Gastrocnemius medialis (tissue), 4 donors: ENCODE measurements at regions not wholly inside any gene's neighbourhood (a gene's known extent, or its start where the extent isn't known, plus 50 kb on each side); places are given as distances from the start of the nearest gene placed in this dataset.

Experiments
- ATAC-seq, 2 donors: fragments of 150-250 bp; one replicate each; pipeline ENCODE4 v1.9.1; 2016
- DNase-seq, 2 donors: peaks; one replicate each; pipeline ENCODE4 v3.0.0-alpha.2; 2019
- H3K27ac ChIP-seq, 4 donors: fragments of 200-600 bp; sonication (generic); 1 replicate in 1 of 4; 2 replicates in 3 of 4; pipeline ENCODE4 v1.5.1; 2016 to 2018; ENCODE audit warnings: mild to moderate bottlenecking in 2 of 4, moderate library complexity in 1 of 4
- H3K27me3 ChIP-seq, 3 donors: fragments of 200-600 bp; sonication (generic) in 2 of 3; 1 replicate in 1 of 3; 2 replicates in 2 of 3; pipeline versions ENCODE4 v1.5.1 to v1.6.0; 2016 to 2019; ENCODE audit warnings: mild to moderate bottlenecking in 1 of 3, moderate library complexity in 1 of 3
- H3K36me3 ChIP-seq, 2 donors: fragments of 200-600 bp; sonication (generic) in 1 of 2; one replicate each; pipeline ENCODE4 v1.5.1; 2017 to 2018
- H3K4me1 ChIP-seq, 2 donors: fragments of 200-600 bp; sonication (generic) in 1 of 2; one replicate each; pipeline ENCODE4 v1.5.1; 2016 to 2017; ENCODE audit warnings: mild to moderate bottlenecking in 2 of 2
- H3K4me3 ChIP-seq, 4 donors: fragments of 200-600 bp; sonication (generic) in 3 of 4; 1 replicate in 1 of 4; 2 replicates in 3 of 4; pipeline ENCODE4 v1.5.1; 2016 to 2019; ENCODE audit warnings: mild to moderate bottlenecking in 2 of 4
- H3K9me3 ChIP-seq, 3 donors: fragments of 200-600 bp; sonication (generic) in 2 of 3; 1 replicate in 1 of 3; 2 replicates in 2 of 3; pipeline ENCODE4 v1.5.1; 2016 to 2019
- CTCF ChIP-seq, 5 experiments: fragments of 450-650 bp in 3 of 5; fragments of 200-600 bp in 2 of 5; sonication (generic) in 2 of 5; IDR thresholded peaks in 4 of 5; conservative IDR thresholded peaks in 1 of 5; 1 replicate in 4 of 5; 2 replicates in 1 of 5; pipeline ENCODE4 v1.5.1; 2016 to 2019; ENCODE audit warnings: antibody characterized with exemption in 5 of 5, mild to moderate bottlenecking in 3 of 5, moderate library complexity in 3 of 5
- POLR2A ChIP-seq, 2 donors: fragments of 450-650 bp; IDR thresholded peaks; one replicate each; pipeline ENCODE4 v1.6.1; 2017; ENCODE audit warnings: antibody characterized with exemption in 2 of 2, mild to moderate bottlenecking in 2 of 2, moderate library complexity in 2 of 2
- in situ Hi-C, 4 donors: fragments of 200-750 bp; cut with MboI; loops; one replicate each; pipeline versions ENCODE4 v1.15.0 to v1.8.0; 2017; ENCODE audit warnings: low sequenced_read_pairs in 4 of 4
- intact Hi-C: fragments of 100-400 bp; cut with DNase I; formaldehyde crosslinking; loops from one replicate; pipeline ENCODE4 v1.15.1; 2023; ENCODE audit warnings: low total_unique reads

DNA sequence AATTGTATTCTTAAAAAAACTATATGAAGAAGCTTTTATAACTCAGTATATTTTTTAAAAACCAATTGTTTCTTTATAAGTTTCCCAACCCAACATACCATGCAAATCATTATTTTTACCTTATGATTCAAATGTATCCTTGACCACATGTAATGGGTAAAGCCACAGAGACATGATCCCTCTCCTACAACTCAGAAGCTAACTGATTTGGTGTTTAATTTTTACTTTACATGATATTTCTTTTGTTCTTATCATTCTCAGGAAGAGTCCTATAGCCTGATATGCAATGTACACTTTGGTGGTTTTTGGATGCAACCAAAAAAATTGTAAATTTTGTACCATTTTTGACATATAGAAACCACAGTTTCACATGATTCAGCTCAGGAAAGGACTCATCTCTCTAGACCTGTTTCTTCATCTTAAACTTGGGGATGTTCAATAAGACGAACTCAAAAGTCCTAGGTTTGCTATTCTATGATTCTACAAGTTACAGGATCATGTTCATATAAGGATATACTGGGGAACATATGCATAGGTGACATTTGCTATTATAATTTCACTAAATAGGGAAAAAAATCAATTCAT is 85.2 kb upstream of the RBBP8 start:
- ATAC-seq, result no peak
- Histone ChIP-seq H3K27ac (no peak overlapping the region), H3K27me3 (no peaks in the 10 kb centered on the region), H3K4me3 (no peak overlapping the region), H3K36me3 (no peaks in the 10 kb centered on the region), H3K4me1 (no peaks in the 10 kb centered on the region), H3K9me3 (no peaks in the 10 kb centered on the region)
- in situ Hi-C loops (loop anchor here in 1 of 4 donors (25.0 kb wide), 1 partner anchor 111 kb away; no protein-coding TSS in a partner anchor), intact Hi-C loops (no loop called here)
- TF ChIP-seq CTCF (IDR thresholded peaks at IDR 0.05 in 4 of 5, conservative IDR thresholded peaks at IDR 0.05 in 1 of 5), result no peak
- no peak for TF ChIP-seq POLR2A (IDR thresholded peaks at IDR 0.05)
- no peak for DNase-seq

GRCh38 chr18:22848615-22849014 is 84.5 kb upstream of the RBBP8 start:
- Histone ChIP-seq H3K9me3 (no peaks in the 10 kb centered on the region), H3K4me3 (no peak overlapping the region), H3K4me1 (no peaks in the 10 kb centered on the region), H3K27me3 (no peaks in the 10 kb centered on the region), H3K36me3 (no peaks in the 10 kb centered on the region), H3K27ac (no peak overlapping the region)
- ATAC-seq (no peak), DNase-seq (no peak)
- TF ChIP-seq CTCF (IDR thresholded peaks at IDR 0.05 in 4 of 5, conservative IDR thresholded peaks at IDR 0.05 in 1 of 5) (no peak), POLR2A (IDR thresholded peaks at IDR 0.05) (no peak)
- in situ Hi-C loops, result loop anchor here in 1 of 4 donors (25.0 kb wide), 1 partner anchor 111 kb away; no protein-coding TSS in a partner anchor
- intact Hi-C loops, result no loop called here

DNA sequence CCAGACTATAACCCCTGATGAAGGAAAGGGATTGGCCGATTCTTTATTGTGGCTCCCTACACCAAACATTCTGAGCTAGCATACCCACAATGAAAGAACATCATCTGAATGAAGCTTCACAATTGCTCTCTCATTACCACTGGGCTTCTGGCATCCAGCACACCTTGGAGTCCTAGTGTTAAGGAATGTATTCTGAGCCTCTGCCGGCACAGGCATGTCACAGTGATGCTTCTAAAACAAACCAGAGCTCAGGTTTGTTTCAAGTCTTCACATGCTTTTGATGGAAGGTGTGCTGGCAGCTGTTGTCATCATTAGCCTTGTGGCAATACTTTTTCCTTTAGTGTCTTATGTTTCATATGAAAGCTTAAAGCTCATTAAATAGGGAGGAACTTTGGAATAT is 76.3 kb upstream of the RBBP8 start:
- no peak for TF ChIP-seq POLR2A (IDR thresholded peaks at IDR 0.05)
- no peak for TF ChIP-seq CTCF (IDR thresholded peaks at IDR 0.05 in 4 of 5, conservative IDR thresholded peaks at IDR 0.05 in 1 of 5)
- Histone ChIP-seq H3K9me3 (no peaks in the 10 kb centered on the region), H3K27me3 (no peaks in the 10 kb centered on the region), H3K4me1 (no peaks in the 10 kb centered on the region), H3K36me3 (no peaks in the 10 kb centered on the region), H3K27ac (no peak overlapping the region), H3K4me3 (no peak overlapping the region)
- ATAC-seq (no peak), DNase-seq (no peak)
- in situ Hi-C loops (no loop called here), intact Hi-C loops (no loop called here)

- Histone ChIP-seq H3K27me3 (no peaks in the 10 kb centered on the region), H3K4me3 (no peak overlapping the region), H3K36me3 (no peaks in the 10 kb centered on the region), H3K27ac (no peak overlapping the region), H3K9me3 (no peaks in the 10 kb centered on the region), H3K4me1 (no peaks in the 10 kb centered on the region)
- in situ Hi-C loops (no loop called here), intact Hi-C loops (no loop called here)
- DNase-seq, result no peak
- ATAC-seq, result no peak
- no peak for TF ChIP-seq POLR2A (IDR thresholded peaks at IDR 0.05)
- TF ChIP-seq CTCF (IDR thresholded peaks at IDR 0.05 in 4 of 5, conservative IDR thresholded peaks at IDR 0.05 in 1 of 5), result no peak
These were observed 75.0 kb upstream of the RBBP8 start for GRCh38 chr18:22858121-22858520.

DNA sequence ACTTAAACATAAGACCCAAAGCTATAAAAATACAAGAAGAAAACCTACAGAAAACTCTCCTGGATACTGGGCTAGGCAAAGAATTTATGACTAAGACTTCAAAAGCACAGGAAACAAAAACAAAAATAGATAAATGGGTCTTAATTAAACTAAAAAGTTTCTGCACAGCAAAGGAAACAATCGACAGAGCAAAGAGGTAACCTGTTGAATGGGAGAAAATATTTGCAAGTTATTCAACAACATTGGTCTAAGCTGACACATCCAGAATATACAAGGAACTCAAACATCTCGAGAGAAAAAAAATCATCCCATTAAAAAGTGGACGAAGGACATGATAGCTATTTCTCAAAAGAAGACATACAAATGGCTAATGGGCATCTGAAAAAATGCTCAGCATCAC is 72.3 kb upstream of the RBBP8 start:
- H3K4me1 ChIP-seq, result no peaks in the 10 kb centered on the region
- no peak for ATAC-seq
- H3K36me3 ChIP-seq, result no peaks in the 10 kb centered on the region
- TF ChIP-seq CTCF (IDR thresholded peaks at IDR 0.05 in 4 of 5, conservative IDR thresholded peaks at IDR 0.05 in 1 of 5) (no peak), POLR2A (IDR thresholded peaks at IDR 0.05) (no peak)
- H3K4me3 ChIP-seq, result no peak overlapping the region
- no peaks in the 10 kb centered on the region for H3K9me3 ChIP-seq
- no peak overlapping the region for H3K27ac ChIP-seq
- in situ Hi-C loops, result no loop called here
- intact Hi-C loops, result no loop called here
- H3K27me3 ChIP-seq, result no peaks in the 10 kb centered on the region
- DNase-seq, result no peak
